ENCODE measurements at regions not wholly inside any gene's neighbourhood (a gene's known extent, or its start where the extent isn't known, plus 50 kb on each side); places are given as distances from the start of the nearest gene placed in this dataset.

DNA sequence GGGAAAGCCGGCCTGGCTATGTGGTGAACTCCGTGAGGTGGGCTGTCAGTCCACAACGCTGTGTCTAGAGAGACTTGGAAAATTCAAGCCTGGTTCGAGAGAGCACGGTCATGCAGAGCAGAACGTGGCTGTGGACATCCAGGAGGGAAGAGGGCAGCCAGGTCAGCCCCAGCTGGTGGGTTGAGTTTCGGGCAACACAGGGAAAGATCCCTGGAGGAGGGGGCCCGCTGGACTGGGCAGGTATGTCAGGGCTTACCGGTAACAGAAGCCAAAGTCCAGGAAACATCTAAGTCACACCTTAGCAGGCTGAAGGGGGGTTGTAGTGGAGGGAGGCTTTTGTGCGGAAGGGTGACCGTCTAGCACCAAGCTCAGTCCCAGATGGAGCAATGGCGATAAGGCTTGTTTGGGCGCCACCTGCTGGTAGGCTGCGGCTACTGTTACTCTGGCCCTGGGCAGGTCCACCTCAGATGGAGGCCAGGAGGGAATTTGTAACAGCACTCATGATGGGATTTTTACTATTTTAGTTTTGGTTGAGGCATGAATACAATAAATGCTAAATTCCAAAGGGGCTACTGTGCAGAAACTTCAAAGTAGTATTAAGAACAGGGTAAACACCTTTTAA is 143.3 kb upstream of the ZNF644 start:
- peak; percentile 99 for TF ChIP-seq CTCF (IDR thresholded peaks at IDR 0.05; ENCODE audit: low read length, missing control alignments)
- peak; percentile 63 for DNase-seq (ENCODE audit: low read depth)
- no peak overlapping the region for H3K4me3 ChIP-seq (replicated peaks; ENCODE audit: low read depth, low read length)

- H3K4me3 ChIP-seq (replicated peaks; ENCODE audit: low read depth, low read length): no peak overlapping the region
- no peak for TF ChIP-seq CTCF (IDR thresholded peaks at IDR 0.05; ENCODE audit: low read length, missing control alignments)
- no peak for DNase-seq (ENCODE audit: low read depth)
Observed at GRCh38 chr1:91162613-91163012, 140.8 kb upstream of the ZNF644 start.

DNA sequence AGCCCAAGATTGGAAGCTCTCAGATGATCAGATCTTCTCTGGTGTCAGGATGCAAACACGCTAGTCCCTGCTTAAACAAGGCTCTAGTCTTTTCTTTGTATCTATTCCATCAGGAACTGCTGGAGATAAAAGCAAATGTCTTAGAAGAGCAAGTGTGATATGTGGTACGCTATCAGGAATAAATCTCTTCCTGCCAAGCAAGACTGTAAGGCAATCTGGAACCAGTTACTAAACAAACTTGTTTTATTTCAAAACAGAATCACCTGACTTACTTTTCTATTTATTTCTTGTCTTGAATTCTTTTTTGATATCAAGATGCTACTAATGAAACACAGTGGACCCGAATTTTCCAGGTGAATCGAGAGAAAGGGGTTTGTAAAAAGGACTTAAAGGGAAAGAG is 139.9 kb upstream of the ZNF644 start:
- no peak overlapping the region for H3K4me3 ChIP-seq (replicated peaks; ENCODE audit: low read depth, low read length)
- DNase-seq (ENCODE audit: low read depth): no peak
- TF ChIP-seq CTCF (IDR thresholded peaks at IDR 0.05; ENCODE audit: low read length, missing control alignments): no peak

DNA sequence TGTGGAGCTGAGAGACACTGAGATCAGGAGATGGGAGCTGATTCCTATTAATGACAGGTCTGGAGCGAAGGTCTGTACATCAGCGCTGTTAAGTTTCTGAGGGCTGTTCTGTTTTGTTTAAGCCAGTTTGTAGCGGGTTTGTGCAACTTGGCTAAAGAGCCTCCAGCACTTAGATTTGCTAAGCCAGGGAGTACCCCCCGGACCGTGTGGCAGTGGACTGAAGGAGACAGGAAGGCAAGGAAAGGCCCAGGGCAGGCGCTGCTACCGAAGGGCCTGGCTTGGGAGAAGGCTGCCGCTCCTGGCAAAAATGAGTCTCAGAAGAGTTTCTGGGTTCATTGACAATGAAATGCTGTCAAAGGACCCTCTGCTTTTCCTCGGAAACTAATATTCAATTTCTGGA is 139.3 kb upstream of the ZNF644 start:
- H3K4me3 ChIP-seq (replicated peaks; ENCODE audit: low read depth, low read length): no peak overlapping the region
- DNase-seq (ENCODE audit: low read depth): no peak
- no peak for TF ChIP-seq CTCF (IDR thresholded peaks at IDR 0.05; ENCODE audit: low read length, missing control alignments)

DNA sequence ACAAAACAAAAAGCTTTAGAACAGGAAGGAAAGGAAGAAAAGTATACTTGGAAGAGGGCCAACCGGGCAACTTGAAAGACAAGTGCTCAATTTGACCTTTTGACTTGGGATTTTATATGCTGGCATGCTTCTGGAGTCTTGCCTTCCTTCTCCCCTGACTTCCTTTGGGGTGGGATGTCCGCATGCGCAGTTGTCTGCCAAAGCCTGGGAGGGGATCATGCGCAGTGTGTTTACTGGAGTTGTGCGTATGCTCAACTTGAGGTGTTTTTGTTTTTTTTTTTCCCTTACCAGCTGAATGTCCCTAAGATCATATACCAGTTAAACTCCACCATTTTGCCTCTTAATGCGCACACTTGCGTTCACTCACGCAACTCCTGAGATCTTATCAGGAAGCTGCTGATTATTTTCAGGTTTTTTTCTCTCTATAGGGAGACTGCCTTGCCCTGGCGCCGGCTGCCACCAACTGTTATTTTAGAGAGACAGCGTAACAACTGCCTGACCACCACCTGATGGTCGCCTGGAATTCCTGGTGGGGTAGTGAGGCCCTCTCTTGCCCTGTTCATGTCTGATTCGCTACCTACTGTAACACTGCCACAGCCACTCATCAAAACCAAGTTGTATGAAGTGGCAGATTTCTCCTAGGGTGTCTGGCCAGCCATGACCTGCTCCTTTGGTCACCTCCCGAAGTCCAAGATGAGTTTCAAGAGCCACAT is 138.7 kb upstream of the ZNF644 start:
- DNase-seq (ENCODE audit: low read depth): no peak
- no peak overlapping the region for H3K4me3 ChIP-seq (replicated peaks; ENCODE audit: low read depth, low read length)
- TF ChIP-seq CTCF (IDR thresholded peaks at IDR 0.05; ENCODE audit: low read length, missing control alignments): no peak

DNA sequence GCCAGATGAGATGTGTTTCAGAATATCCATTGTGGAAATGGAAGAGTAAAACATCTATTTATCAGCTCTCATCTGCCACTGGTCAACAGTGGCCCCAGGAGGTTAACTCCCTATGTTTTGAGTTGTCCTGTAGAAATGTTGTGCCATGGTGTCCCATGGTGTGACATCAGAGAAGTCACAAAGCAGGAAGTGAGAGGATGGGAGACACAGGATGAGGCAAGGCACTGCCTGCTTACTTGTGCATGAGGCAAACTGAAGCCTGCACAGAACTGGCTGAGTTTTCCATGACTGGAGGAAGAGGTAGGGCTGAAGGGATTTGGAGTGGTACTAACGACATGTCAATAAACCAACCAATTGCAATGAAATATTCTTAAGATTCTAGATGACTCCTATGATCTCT is 131.5 kb upstream of the ZNF644 start:
- no peak for DNase-seq (ENCODE audit: low read depth)
- no peak overlapping the region for H3K4me3 ChIP-seq (replicated peaks; ENCODE audit: low read depth, low read length)
- TF ChIP-seq CTCF (IDR thresholded peaks at IDR 0.05; ENCODE audit: low read length, missing control alignments): no peak

GRCh38 chr1:91152331-91152730 is 130.5 kb upstream of the ZNF644 start:
- no peak for TF ChIP-seq CTCF (IDR thresholded peaks at IDR 0.05; ENCODE audit: low read length, missing control alignments)
- no peak overlapping the region for H3K4me3 ChIP-seq (replicated peaks; ENCODE audit: low read depth, low read length)
- DNase-seq (ENCODE audit: low read depth): no peak

Data from fibroblast of pulmonary artery (primary cell).